Suppressor macrophage treated with lipopolysaccharide for 1 hour (primary cell): ENCODE measurements at regions not wholly inside any gene's neighbourhood (a gene's known extent, or its start where the extent isn't known, plus 50 kb on each side); places are given as distances from the start of the nearest gene placed in this dataset.
"Not testable (repeated sequence)": the region's sequence is repeated elsewhere in the genome, so short reads cannot be mapped to it uniquely, and the experiment has no call there.

Experiments
- DNase-seq, 3 donors: peaks; one replicate each; pipeline ENCODE4 v3.0.0-alpha.2; 2020 to 2022

DNA sequence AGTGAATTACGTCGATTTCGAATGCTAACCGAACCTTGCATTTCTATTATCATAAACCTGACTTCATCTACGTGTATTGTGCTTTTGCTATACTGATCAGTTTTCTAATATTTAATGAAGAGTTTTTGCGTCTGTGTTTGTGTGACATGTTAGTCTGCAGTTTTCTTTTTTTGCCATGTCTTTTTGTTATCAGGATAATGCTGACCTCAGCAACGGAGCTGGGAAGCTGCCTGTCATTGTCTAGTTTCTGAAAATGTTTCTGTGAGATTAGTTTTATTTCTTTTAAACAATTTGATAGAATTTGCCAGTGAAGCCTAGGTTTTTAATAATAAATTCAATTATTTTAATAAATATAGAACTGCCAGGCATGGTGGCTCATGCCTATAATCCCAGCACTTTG, 139.3 kb downstream of the LAT start:
- DNase-seq, result not testable (repeated sequence)

DNA sequence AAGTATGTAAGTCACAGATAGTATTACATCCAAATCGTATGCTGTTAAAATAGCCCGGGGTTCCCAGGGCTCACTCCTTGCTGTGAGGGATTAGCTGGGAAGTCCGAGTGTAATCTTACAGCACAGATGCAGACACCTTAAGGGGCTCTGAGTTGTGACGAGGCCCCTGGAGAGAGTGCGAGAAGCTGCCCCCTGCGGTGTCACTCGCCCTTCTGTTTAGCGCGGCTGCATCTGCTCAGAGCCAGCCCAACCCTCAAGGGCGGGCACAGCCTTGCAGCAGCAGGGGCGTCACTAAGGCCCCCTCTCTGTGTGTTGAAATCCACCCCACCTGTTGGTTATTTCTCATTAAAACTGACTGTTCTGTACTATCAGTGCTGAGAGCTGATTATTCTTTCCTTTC, 135.8 kb downstream of the LAT start:
- not testable (repeated sequence) for DNase-seq

DNA sequence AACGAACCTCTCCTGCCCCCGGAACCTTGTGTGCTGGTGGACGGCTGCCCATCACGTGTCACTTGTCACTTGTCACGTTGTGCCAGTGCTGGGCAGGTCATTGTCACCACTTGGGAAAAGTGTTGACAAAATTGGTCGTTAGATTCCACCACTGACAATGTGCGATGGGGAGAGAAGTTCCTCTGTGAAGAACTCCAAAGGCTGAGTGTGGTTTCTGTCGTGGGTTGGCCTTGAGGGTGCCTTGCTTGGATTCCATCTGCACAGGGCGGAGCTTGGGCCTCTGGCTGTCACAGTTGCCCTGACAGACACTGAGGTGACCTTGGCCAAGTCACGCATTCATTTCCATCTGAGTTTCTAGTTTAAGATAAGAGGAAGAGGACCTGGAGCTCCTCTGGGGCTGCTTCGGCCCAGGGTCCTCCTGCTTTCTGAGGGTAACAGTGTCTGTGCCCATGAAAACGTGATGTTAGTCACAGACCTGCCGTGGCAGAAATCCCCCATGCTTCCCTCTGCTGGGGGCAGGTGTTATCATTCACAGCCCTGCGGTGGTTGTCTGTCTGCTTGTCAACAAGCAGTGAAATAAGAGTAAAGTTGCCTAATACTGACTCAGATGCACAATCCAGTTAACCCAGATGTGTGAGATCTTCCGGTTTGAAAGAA, 133.6 kb downstream of the LAT start:
- DNase-seq, result peak; percentile 41 to 53 (median 43)

DNA sequence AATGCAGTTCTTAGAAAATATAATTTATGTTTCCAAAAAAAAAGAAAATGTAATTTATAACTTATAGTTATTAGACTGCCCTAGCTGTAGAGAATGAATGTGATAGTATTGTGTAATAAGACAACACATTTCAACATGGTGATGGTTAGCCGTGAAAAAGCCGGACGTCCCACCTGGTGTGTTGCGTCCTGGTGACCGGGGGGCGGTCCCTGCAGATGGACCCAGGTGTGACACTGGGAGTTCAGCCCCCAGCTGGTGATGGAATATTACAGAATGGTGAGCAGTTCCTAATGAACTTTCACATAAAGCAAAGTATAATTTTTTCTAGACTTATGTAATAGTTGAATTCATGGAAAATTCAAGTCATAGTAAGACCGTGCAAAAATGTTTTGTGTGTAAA, 132.8 kb downstream of the LAT start:
- DNase-seq, result no peak

DNA sequence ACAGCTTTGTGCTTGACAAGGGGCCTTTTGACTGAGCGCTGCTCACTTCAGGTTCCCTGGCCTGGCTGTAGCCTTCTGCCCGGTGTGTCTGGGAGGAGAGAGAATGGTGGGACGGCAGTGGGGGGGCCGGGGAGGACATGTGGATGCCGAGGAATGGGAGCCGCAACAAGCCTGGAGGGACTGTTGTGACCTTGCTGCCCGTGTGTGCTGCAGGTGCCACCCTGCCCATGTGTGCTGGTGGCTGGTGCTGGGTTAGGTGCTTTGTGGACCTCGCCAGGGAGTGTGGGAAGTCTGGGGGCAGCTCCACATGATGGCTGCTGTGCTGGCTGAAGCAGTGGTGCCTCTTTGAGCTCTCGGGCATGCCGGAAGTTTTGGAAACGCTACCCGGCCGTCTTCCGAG, 132.1 kb downstream of the LAT start:
- DNase-seq, result no peak

DNA sequence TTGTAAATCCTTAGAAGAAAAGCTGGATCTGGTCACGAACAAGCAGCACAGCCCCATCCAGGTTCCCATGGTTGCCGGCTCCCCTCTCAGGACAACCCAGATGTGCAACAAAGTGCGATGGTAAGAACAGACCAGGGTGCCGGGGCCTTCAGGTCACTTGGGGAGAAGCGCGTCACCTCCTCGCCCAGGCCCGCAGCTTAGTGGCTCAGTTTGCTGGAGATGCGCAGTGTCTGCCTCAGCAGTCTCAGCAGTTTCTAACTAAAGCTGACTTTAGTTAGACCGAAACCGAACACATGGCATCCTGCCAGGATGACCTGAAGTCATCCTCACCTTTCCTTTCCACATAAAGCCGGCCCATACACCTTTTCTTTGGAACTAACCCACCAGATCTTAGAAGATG, 131.4 kb downstream of the LAT start:
- not testable (repeated sequence) for DNase-seq

DNA sequence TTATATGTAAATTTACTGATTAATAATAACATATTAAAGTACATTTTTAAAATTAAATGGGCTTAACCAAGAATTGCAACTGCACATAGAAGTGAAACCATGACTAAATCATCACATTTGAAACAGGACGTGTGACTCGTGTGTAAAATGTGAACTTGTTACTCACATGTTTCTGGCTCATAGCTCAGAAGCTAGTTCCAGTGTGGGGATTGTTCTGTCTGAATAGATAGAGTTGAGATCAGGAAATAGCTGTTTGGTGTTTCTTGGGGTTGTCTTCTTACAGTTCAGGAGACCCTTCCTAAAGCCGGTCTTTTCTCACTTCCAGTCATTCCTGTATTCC, 130.9 kb downstream of the LAT start:
- DNase-seq, result peak; percentile 58 to 90 (median 87)

DNA sequence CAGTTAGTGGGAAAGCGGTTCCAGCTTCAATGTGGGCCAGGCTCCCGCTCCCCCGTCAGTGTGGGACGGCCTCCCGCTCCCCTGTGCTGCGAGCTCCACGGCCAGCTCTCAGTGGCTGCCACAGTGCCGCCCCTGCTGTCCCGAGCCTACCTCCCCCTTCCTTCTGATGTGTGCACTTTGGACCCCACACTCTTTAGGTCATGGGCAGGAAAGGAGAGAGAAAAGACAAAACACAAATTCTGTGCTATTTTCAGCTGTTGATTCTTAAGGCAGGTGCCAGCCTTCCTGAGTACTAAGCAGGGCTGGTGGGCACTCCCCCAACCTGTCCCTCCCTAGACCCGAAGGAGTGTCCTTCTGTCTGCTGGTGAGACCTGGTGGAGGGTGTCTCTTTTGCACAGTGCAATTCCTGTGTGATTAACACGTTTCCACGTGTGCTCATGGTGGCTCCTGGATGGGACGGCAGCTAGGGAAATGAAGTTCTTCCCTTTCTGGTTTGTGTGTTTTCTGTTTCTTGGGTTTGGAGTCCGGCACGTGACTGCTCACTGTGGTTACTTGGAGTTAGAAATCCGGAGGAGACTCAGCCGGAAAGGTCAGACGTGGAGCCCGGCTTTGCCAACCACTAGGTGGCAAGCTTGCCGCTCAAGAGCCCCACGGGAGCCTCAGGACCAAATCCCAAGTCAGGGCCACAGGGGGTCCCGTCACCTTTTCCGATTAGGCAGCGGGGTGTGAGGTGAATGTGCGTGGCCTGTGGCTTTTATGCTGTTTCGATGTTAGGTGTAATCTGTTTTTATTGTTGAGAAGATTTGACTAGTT, 130.3 kb downstream of the LAT start:
- peak; percentile 73 to 84 (median 79) for DNase-seq

DNA sequence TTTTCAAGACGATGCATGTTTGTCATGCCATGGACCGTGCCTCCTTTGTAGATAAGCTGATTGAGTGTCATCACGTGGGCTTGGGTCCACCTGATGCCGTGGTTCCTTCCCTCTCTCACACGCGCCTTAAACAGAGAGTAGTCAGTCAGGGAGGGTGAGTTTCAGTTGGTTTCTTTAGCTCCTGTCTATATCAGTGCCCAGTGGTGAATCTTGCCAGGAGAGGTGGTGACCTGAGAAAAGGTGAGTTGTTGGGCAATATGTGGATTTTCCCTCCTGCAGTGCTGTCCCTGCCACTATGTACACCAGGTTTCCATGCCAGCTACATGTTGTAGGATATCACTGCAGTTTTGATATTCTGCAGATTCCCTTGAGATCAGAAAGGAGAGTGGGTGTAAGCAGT, 129.7 kb downstream of the LAT start:
- DNase-seq, result no peak

DNA sequence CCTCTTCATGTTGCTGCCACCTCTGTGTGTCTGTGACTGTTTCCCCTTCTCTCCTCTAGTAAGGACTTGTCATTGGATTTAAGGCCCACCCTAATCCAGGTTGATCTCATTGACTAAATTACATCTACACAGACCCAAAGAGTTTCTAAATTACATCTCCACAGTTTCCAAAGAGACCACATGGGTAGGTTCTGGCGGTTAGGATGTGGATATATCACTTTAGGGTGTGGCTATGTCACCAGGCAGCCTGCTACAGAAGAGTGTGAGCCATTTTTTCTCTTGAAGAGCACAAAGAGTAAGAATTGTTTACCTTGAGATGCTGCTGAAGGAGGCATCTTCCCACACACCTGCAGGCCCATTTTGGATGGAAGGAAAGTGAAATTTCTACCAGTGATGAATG, 128.6 kb downstream of the LAT start:
- DNase-seq, result not testable (repeated sequence)

DNA sequence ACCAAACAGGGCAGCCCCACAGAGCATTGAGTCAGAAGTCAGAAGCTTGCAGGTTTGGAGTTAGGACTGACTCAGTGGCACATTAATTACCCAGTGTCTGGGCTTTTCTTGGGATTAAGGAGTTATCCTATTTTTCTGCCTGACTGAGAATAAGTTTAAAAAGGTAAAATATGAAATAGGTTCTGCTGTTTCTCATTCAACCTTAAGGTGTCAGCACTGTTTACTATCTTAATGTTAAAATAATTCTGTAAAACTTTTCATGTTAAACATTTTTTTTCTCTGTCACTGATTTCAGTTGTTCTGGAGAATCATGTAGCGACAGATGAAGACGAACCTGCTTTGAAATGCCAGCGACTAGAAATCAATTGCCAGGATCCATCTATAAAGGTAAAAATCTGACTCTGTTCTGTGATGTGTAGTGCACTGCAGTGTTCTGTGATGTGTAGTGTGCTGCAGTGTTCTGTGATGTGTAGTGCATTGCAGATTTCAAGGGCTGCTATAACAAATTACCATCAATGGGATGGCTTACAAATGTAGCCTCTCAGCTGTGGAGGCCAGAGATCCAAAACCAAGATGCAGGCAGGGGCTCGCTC, 128.0 kb downstream of the LAT start:
- DNase-seq, result no peak

DNA sequence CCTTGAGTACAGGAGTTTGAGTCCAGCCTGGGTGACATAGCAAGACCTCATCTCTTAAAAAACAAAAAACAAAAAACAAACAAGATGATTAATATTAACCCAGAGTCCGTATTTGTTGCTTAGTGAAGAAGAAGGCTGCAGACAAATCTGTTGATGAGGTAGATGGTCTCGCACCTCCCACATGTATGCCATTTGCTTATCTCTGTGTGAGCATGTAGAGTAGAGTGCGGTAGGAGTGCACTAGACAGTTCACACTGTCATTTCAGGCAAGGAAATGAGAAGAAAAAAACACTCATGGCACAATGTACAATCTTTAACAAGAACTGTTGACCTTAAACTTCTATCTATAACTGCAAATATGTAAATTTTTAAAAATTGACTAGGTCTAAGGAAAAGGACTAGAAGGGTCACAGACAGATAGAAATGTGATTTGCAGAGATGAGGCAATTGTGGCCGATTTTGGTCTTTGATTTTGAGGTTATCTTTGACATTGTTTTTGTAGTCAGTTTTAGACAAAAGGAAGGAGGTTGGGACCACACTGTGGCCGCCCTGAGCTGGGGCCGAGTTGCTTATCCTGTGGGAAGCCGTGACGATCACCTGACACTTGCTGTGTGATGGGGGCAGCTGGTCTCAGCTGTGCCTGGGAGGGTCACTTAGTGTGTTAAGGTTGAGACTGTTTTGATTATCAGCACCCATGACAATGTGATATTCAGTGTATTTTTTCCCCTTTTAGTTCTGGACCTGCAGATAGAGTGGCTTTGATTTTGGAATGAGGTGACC, 127.2 kb downstream of the LAT start:
- DNase-seq, result not testable (repeated sequence)

DNA sequence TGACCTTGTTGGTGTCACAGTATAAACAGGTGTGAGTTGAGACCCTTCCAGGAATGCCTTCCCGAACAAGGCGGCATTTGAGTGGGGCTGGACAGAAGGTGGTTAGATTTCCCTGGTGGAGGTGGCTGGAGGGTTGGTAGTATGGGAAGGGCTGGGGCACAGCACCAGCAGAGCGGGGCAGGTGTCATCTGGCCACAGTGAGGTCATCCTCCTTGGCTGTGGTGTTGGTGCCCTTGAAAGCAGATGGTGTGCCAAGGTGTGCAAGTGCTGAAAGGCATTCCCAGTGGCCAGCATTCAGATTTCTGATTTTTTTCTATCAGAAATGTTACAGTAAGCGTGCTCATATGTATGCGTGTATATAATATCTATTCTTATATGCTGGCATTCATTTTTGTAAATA, 126.6 kb downstream of the LAT start:
- no peak for DNase-seq

DNA sequence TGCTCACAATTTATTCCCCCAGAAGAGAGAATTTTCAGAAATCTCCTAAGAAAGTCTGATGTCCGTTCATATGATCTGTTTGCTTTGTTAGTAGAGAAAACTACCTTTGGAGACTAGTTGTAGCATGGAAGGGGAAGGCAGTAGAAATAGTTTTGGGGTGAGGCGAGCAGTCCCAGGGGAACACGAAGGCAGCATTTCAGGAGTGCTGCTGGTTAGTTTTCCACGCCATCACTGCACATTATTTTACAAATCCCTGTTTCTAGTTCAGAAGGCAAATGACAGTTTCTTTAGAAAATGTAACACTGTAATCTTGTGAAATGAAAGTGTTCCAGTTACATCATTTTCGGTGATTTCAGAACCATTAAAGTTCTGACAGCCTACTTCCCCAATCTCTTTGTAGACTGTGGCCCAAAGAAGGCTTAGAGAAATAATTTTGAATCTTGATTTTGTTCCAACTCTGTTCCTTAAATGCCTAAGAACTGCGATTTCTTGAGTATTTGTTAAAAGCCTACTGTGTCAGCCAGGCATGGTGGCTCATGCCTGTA, 123.8 kb downstream of the LAT start:
- DNase-seq, result peak; percentile 30 to 72 (median 69)

DNA sequence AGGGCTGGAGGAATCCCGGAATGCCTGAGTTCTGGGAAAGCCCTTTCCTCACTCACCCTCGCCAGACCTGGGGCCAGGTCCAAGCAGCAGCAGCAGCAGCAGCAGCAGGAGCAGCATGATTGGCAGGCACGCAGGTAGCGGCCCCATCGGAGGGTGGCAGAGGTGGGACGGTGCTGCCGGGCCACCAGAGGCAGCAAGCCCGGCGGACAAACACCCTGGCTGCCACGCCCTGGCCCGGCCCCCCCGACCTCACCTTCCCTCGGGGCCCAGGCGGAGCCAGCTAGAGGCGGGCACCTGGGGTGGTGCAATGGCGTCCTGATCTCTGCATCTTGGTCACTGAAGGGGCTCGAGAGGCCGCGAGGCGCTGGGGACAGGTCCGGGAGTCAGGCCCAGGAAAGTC, 122.4 kb downstream of the LAT start:
- DNase-seq, result no peak

DNA sequence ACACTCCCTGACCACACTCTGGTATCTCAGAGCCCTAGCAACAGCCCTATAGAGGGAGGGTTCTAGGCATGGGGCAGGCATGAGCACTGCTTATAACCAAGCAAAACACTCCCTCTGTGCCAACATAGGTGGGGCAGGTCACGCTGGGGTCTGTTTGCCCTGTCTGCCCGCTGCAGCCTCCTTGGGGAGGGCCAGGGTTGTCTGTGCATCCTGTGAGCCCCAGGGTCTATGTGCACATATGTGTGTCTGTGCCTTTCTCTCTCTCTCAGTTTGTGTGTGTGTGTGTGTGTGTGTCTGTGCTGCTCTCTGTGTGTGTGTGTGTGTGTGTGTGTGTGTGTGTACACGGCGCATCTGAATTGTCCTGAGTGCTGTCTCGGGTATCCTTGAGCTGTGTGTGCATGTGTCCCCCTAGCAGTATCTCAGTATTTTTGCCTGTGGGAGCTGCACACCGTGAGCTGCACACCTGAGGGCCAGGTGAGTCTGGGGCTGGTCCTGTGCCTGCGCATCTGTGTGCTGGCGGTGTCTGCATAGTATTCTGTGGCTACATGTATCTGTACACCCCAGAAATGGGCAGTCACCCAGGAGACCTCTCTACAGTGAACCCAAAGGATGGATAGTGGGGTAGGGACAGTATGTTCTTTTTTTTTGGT, 121.5 kb downstream of the LAT start:
- DNase-seq, result not testable (repeated sequence)

DNA sequence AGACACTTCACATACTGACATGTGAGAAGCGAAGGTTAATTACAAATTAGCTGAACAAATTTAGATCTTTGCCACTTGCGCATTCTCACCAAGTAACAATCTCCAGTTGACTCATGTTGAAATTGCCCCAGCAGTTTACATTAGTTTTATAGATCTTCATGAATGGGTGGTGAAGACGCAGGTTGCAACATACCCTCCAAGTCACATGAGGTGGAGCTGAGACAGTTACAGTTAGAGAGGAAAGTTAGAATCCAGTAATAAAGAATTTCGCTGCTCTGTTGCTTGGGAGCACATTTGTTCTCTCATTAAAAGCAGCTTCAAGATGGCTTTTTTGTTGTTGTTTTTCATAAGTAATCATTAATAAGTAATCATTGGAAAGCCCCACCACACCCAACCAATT, 119.7 kb downstream of the LAT start:
- peak; percentile 43 to 57 (median 55) for DNase-seq

DNA sequence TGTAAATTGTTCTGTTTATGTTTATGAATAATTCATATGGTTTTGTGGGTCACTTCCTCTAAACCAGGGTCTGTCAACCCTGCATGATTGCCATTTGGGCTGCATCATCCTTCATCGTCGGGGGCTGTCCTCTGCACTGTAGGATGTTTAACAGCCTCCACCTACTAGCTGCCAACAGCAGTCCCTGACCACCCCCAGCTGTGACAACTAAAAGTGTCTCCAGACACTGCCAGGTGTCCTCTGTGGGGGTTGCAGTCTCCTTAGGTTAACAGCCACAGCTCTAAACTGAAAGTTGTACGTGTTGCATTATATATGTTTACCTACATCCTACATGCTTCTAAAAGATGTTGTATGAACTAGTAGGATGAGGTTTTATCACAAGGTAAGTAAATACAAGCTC, 113.1 kb downstream of the LAT start:
- not testable (repeated sequence) for DNase-seq

DNA sequence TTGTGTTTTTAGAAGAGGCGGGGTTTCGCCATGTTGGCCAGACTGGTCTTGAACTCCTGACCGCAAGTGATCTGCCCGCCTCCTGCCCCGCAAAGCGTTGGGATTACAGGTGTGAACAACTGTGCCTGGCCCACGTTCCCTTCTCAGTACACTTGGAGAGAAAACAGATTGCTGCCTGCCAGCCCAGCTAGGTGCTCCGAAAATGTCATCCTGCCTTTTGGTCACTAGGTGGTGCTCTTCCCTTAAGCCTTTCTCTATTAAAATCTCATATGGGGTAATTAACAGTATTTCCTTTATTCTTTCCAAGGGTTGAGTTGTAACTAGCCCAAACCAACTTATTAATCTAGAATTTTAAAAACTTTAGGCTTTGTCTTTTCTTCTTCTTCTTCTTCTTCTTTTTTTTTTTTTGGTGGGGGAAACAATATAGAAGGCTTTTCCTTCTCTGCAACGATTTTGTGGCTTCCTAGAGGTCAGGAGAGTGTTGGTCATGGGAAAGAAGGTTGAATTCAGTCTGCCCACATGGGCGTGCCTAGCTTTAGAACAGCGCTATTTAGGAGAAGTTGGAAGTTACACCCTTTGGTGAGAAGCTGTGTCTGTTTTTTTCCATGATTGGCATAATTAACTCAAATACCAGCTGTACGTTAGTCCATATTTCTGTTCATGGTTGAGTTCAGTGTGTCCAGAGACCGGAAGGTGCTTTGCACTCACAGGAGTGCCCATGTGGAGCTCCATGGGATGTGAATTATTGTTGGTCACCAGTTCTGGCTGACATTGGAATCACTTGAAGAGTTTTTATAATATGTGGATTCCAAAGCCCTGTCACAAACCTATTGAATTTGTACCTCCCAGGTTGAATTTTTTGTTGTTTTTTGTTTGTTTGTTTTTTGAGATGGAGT, 110.1 kb downstream of the LAT start:
- DNase-seq, result not testable (repeated sequence)

DNA sequence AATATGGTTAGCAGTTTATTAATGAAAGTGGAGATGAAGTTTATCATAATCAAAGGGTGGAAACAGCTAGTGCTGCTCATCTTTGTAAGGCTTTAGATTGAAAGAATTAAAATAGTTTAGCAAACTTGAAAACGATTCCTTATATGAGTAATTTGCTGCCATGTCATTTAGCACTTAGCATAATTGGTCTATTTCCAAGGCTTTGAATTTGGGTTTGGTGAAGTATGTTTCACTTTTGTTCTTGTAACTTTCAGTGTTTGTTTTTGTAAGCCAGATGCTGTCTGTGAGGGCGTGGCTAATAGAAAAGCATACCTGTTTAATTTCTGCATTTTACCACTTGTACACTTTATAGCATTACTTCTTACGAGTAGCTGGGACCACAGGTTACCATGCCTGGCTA, 109.5 kb downstream of the LAT start:
- not testable (repeated sequence) for DNase-seq

DNA sequence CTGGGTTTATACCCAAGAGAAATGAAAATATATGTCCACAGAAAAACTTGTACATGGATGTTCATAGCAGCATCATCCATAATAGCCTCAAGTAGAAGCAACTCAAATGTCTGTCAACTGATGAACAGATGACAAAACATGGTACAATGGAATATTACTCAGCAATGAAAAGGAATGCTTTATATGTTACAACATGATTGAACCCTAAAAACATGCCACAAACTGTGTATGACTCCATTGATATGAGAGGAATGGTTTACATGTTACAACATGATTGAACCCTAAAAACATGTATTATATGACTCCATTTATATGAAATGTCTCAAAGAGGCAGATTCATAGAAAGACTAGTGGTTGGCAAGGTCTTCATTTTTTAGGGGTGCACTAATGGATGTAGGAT, 104.8 kb downstream of the LAT start:
- not testable (repeated sequence) for DNase-seq
